DOHH2 (cell line): ENCODE measurements at regions not wholly inside any gene's neighbourhood (a gene's known extent, or its start where the extent isn't known, plus 50 kb on each side); places are given as distances from the start of the nearest gene placed in this dataset.
"Not testable (repeated sequence)": the region's sequence is repeated elsewhere in the genome, so short reads cannot be mapped to it uniquely, and the experiment has no call there.

Source experiments
- CTCF ChIP-seq: fragments of 200-600 bp; sonication (generic); IDR thresholded peaks from one replicate; pipeline ENCODE4 v1.5.1; 2014; ENCODE audit warnings: antibody characterized with exemption, mild to moderate bottlenecking, low read depth, low read length; ENCODE audit not compliant: poor library complexity, severe bottlenecking
- EZH2phosphoT487 ChIP-seq: fragments of 200-600 bp; sonication (generic); IDR thresholded peaks from 2 replicates; pipeline ENCODE4 v1.6.1; 2017; ENCODE audit warnings: borderline replicate concordance, mild to moderate bottlenecking, antibody characterized with exemption, low read length, moderate library complexity, mixed read lengths

GRCh38 chr1:120288167-120288566 is 111.8 kb upstream of the SEC22B start:
- TF ChIP-seq CTCF, EZH2phosphoT487: not testable (repeated sequence)
